ENCODE measurements at regions not wholly inside any gene's neighbourhood (a gene's known extent, or its start where the extent isn't known, plus 50 kb on each side); places are given as distances from the start of the nearest gene placed in this dataset.

GRCh38 chr10:78700413-78700812 is 368.4 kb upstream of the ZMIZ1 start:
- intact Hi-C loops (cut with micrococcal nuclease; ENCODE audit: unreplicated experiment) = no loop called here
- no peak for DNase-seq
- POLR2A ChIA-PET (ENCODE audit: unreplicated experiment) = no interaction called here
- no peaks in the 10 kb centered on the region for H3K36me3 ChIP-seq (ENCODE audit: low read depth)
- H3K4me2 ChIP-seq = no peak overlapping the region
- no peak overlapping the region for H3K27ac ChIP-seq
- no peaks in the 10 kb centered on the region for H3K79me2 ChIP-seq (ENCODE audit: low read depth)
- H3F3A ChIP-seq (ENCODE audit: insufficient read depth, low read depth) = no peaks in the 10 kb centered on the region; the same call in 1 of the 2 replicates
- no peaks in the 10 kb centered on the region for H3K27me3 ChIP-seq (ENCODE audit: insufficient read depth, low read depth)
- peaks cover 10% of the 10 kb centered on the region; the same call in 1 of the 2 replicates for H3K4me1 ChIP-seq (replicated peaks; ENCODE audit: insufficient read depth)
- H3K4me3 ChIP-seq = no peak overlapping the region
- H2AFZ ChIP-seq = no peak overlapping the region
- H3K9me3 ChIP-seq (ENCODE audit: insufficient read depth, low read depth) = no peaks in the 10 kb centered on the region
- no TSS peak for BruUV-seq (replicated peaks)
- no peaks in the 10 kb centered on the region for H4K20me1 ChIP-seq (ENCODE audit: insufficient read depth)
- TF ChIP-seq CTCF (conservative IDR thresholded peaks at IDR 0.05) (no peak), EZH2 (IDR thresholded peaks at IDR 0.05; ENCODE audit: low read depth) (no peak)
- H3K9me2 ChIP-seq (ENCODE audit: insufficient read depth) = no peaks in the 10 kb centered on the region
- CTCF ChIA-PET = no interaction called here

GRCh38 chr10:78700816-78701520 is 367.8 kb upstream of the ZMIZ1 start:
- Histone ChIP-seq H3F3A (ENCODE audit: insufficient read depth, low read depth) (peaks cover 3% of the 10 kb centered on the region; the same call in 1 of the 2 replicates), H3K27ac (no peak overlapping the region), H3K9me2 (ENCODE audit: insufficient read depth) (no peaks in the 10 kb centered on the region), H3K4me2 (no peak overlapping the region), H2AFZ (no peak overlapping the region), H3K9me3 (ENCODE audit: insufficient read depth, low read depth) (no peaks in the 10 kb centered on the region), H3K36me3 (ENCODE audit: low read depth) (no peaks in the 10 kb centered on the region), H3K4me3 (no peak overlapping the region), H3K27me3 (ENCODE audit: insufficient read depth, low read depth) (no peaks in the 10 kb centered on the region), H3K79me2 (ENCODE audit: low read depth) (no peaks in the 10 kb centered on the region), H3K4me1 (replicated peaks; ENCODE audit: insufficient read depth) (peaks cover 15% of the 10 kb centered on the region; the same call in 1 of the 2 replicates), H4K20me1 (ENCODE audit: insufficient read depth) (no peaks in the 10 kb centered on the region)
- BruUV-seq (replicated peaks) = no TSS peak
- TF ChIP-seq EZH2 (IDR thresholded peaks at IDR 0.05; ENCODE audit: low read depth) (no peak), CTCF (conservative IDR thresholded peaks at IDR 0.05) (no peak)
- POLR2A ChIA-PET (ENCODE audit: unreplicated experiment) = no interaction called here
- CTCF ChIA-PET = interaction anchor here (0.6 kb wide), 1 partner anchor 348 kb away, joined by 4 read pairs; no protein-coding TSS in a partner anchor
- intact Hi-C loops (cut with micrococcal nuclease; ENCODE audit: unreplicated experiment) = no loop called here
- DNase-seq = no peak

- CTCF ChIA-PET = no interaction called here
- Histone ChIP-seq H3K79me2 (ENCODE audit: low read depth) (no peaks in the 10 kb centered on the region), H3K4me1 (replicated peaks; ENCODE audit: insufficient read depth) (peaks cover 17% of the 10 kb centered on the region; the same call in 1 of the 2 replicates), H3K27me3 (ENCODE audit: insufficient read depth, low read depth) (no peaks in the 10 kb centered on the region), H4K20me1 (ENCODE audit: insufficient read depth) (no peaks in the 10 kb centered on the region), H3K9me2 (ENCODE audit: insufficient read depth) (no peaks in the 10 kb centered on the region), H3K27ac (no peak overlapping the region), H3K9me3 (ENCODE audit: insufficient read depth, low read depth) (no peaks in the 10 kb centered on the region), H3F3A (ENCODE audit: insufficient read depth, low read depth) (peaks cover 5% of the 10 kb centered on the region; the same call in 1 of the 2 replicates), H2AFZ (no peak overlapping the region), H3K4me3 (no peak overlapping the region), H3K4me2 (no peak overlapping the region), H3K36me3 (ENCODE audit: low read depth) (no peaks in the 10 kb centered on the region)
- POLR2A ChIA-PET (ENCODE audit: unreplicated experiment) = no interaction called here
- intact Hi-C loops (cut with micrococcal nuclease; ENCODE audit: unreplicated experiment) = no loop called here
- no TSS peak for BruUV-seq (replicated peaks)
- TF ChIP-seq CTCF (conservative IDR thresholded peaks at IDR 0.05) (no peak), EZH2 (IDR thresholded peaks at IDR 0.05; ENCODE audit: low read depth) (no peak)
- no peak for DNase-seq
Measured at GRCh38 chr10:78702186-78702585, 366.6 kb upstream of the ZMIZ1 start.

Data from PC-9 (cell line).